CD4-positive, alpha-beta T cell treated with Interferon alpha-2 for 1 hour (primary cell): ENCODE measurements at regions not wholly inside any gene's neighbourhood (a gene's known extent, or its start where the extent isn't known, plus 50 kb on each side); places are given as distances from the start of the nearest gene placed in this dataset.

Experiments
- DNase-seq, 2 donors: peaks; one replicate each; pipeline ENCODE4 v3.0.0-alpha.2; 2020 to 2022

DNA sequence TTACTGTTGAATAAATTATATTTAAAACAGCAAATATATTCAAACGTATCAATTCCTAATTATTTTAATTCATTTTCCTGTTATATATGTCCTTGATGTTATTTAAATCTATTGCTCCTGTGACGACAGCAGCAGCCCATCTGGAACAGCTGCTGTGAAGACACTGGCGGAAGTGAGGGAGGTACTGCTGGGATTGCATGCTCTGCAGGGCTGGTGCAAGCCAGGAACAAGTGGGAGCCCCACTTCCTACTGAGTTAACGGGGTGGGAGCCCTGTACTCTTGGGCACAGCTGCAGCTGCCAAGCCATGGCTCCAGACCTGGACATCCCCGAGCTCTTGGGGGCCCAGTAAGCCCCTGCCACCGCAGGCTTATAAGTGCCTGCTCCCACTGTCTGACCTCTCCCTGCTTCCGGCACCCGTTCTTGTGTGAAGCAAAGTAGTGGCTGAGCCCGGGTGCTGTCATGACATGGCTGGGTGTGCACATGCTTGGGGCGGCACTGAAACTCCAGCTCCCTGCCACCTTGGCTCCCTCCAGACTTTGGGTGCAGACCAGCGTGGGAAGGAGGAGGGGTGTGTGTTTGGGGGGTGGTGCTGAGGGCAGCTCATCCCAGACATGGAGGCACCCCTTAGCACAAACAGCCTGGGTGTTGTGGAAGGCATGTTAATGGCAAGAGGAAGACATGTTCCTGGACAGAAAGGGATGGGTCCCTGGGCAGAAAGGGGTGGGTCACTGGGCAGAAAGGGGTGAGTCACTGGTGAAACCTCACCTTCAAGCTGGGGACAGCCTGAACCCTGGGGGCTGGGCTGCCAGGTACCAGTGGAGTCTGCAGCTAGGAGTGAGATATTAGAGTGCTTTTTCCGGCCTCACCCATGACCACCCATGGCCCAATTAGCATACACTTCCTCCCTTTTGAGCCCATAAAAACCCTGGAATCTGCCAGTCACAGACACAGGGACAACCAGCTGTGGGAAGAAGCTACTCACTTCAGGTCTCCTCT lies 1981.3 kb upstream of the IGFBP7 start:
- no peak for DNase-seq

GRCh38 chr4:59094505-59094904 lies 1984.3 kb upstream of the IGFBP7 start:
- DNase-seq, result no peak

DNA sequence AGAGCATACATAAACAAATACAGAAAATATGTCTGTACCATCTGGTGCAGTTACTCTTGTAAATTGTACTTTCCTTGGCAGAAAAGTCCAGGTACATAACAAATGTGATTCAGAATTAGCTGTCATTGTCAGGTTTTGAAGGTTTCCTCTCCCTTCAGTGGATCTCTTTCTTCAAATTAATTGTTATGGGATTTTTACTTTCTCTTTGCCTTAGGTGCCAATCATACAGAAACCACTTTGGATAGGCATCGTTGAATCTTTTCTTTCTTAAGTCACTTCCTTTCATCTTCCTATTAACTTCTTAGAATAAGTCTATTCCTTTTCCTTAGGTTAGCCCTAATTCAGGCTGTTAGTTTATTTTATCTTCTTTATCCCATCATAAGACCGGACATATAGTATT lies 1992.1 kb upstream of the IGFBP7 start:
- no peak for DNase-seq

DNA sequence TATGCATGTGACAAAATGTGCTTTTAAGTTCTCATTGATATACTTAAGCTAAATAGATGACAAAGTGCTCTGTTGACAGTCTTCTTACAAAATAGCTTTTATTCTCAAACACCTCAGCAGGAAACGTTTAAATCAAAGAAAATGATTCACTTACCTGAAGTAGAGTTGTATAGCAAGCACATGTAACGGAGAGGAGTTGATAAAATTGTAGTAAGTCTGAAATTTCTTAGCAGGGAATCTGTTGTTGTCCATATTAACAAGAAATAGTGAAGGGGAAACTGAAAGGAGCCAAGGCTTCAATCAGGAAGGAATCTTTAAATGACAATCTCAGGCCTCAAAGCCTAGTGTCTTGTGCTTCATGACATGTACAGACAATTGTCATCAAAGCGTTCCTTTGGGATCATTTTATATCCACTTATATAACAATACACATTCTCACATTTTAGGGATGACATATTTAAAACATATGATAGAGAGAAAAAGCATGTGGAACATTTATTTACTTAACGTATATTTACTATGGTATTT lies 2010.2 kb upstream of the IGFBP7 start:
- no peak for DNase-seq

- DNase-seq, result no peak
Measured at GRCh38 chr4:59122626-59123025, 2012.4 kb upstream of the IGFBP7 start.

DNA sequence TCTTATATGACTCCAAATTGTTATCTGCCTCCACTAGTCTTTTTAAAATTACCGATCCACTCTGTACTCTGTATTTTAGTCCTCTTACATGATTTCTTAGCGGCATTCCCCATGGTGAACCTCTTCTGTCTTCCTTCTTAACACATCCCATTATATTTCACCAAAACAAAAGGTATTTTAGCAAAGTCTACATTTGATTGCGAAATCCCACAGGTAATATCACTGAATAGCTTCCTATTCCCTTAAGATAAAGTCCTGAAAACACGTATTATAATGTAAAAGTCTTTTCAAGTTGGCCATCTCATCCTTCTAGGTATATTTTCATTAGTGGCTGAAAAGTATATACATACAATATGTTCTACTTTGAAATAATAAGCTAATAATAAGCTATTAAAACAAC lies 2016.0 kb upstream of the IGFBP7 start:
- no peak for DNase-seq

DNA sequence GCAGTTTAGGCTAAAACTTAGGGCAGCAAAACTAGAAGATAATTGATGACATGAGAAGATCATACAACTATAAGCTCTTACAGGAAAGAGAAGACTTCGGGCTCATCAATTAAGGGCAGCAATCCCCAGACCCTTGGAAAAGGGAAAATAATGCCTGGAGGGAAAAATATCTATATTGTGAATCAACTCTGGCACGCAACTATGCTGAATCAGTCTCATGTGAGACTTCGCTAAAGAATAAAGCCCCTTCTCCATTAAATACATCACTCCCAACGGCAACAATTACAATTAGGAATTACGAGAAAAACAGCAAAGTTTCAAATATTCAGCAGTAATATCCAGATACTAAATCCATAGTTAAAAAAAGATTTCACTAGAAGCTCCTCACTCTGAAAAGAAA lies 2016.8 kb upstream of the IGFBP7 start:
- DNase-seq, result no peak

DNA sequence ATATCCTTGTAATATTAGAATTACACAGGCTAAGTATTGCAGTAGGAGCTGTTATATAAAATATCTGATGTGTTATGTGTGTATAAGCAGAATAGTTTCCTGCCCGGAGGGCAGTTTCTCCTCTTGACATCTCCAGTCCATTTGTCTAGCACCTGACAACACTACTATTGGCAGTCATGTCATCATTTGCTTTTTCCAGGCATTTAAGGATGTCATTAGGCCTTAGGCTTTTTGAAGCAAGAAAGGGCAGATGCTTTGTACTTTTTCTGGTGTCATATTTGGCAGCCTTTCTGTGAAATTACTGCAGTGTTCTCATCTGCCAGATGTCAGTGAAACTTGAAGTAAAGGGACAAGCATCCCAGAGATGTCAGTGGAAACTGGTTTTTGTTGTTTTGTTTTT lies 2017.6 kb upstream of the IGFBP7 start:
- no peak for DNase-seq

DNA sequence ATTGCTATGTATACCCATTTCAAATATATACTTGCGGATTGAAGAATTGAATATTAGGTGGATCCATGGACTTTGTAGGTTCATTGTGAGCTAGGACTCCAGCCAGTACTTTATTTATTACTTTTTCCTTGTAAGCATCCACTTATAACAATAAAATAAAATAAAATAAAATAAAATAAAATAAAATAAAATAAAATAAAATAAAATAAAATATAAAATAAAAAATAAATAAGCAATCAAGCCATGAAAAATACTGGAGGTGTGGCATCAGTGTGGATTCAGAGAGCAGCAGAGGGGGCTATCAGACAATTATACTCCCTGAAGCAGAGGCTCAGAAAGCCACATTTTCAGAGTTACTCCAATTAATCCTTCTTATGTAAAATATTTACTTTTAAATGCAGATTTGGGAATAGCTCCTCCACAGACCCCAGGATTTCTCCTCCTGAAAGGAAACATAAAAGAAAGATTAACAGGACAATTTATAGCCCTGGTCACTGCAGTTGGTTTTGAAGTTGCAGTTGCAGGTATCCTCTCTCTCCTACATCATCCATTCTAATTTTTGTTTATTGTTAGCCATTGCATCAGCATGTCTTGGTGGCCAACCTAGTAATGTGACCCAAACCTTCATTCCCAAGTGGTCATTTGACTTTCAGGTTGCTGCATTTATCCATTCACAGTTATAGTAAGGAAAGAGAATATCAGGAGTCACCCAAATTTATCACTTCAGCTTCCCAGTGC lies 2025.2 kb upstream of the IGFBP7 start:
- no peak for DNase-seq

GRCh38 chr4:59161249-59161648 lies 2038.9 kb upstream of the ADGRL3 start:
- no peak for DNase-seq

GRCh38 chr4:59175617-59176016 lies 2024.5 kb upstream of the ADGRL3 start:
- DNase-seq, result no peak

GRCh38 chr4:59179372-59179771 lies 2020.8 kb upstream of the ADGRL3 start:
- DNase-seq, result no peak

GRCh38 chr4:59180161-59180560 lies 2020.0 kb upstream of the ADGRL3 start:
- no peak for DNase-seq

DNA sequence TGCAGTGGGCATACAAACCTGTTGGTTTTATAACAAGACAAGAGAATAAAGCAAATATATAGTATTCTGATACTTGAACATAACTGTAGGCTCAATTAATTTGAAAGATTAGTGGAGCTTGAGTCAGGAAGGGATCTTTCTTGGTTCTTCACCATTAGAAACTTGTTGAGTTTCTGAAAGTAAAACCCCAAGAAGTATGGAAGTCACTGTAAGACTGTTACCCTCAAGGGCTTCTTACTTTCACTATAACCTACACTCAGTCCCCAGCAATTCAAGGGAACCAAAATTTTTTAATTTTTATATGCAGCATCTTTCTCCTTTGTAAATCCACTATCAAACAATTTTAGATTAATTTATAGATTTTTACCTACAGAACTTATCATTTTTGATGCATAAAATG lies 2019.2 kb upstream of the ADGRL3 start:
- DNase-seq, result no peak

GRCh38 chr4:59195839-59196238 lies 2004.3 kb upstream of the ADGRL3 start:
- DNase-seq, result no peak

GRCh38 chr4:59200992-59201391 lies 1999.1 kb upstream of the ADGRL3 start:
- DNase-seq, result no peak

- DNase-seq, result no peak
Measured at GRCh38 chr4:59217910-59218631, 1982.1 kb upstream of the ADGRL3 start.

DNA sequence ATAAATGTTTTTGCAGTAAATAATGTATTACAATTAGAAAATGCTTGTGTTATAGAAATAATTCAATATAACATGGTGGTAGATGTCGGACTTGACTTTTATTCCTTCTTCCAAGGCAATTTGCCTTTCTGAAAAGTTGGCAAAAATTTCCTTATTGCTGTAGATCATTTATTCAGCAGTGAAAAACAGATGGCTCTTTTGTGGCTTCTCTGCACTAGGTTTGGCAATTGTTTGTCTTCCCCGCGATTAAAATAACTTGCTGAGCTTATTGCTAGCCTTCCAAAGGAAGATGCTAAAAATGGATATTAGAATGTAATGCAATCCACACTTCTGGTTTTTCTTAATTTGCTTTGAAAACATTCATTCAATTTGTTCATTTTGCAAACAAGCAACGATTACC lies 1977.9 kb upstream of the ADGRL3 start:
- DNase-seq, result no peak

- no peak for DNase-seq
Measured at GRCh38 chr4:59223292-59223941, 1976.7 kb upstream of the ADGRL3 start.

DNA sequence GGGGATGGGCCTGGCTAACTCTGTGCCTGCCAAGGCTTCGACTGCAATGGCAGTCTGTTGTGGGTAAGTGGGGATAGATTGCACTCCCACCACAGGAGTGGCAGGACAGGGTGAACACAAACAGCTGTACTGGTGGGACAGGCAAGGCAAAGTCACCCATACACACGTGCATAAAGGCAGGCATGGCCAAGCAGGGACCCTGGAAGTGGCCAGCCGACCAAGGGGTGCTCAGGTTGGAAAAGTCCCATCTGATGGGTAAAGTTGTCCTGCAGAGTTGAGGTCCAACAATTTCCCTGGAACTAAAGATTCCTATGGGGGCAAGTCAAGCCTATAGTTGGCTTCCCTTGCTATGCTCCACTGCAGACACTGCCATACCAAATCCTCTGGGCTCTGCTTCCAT lies 1961.9 kb upstream of the ADGRL3 start:
- DNase-seq, result no peak

DNA sequence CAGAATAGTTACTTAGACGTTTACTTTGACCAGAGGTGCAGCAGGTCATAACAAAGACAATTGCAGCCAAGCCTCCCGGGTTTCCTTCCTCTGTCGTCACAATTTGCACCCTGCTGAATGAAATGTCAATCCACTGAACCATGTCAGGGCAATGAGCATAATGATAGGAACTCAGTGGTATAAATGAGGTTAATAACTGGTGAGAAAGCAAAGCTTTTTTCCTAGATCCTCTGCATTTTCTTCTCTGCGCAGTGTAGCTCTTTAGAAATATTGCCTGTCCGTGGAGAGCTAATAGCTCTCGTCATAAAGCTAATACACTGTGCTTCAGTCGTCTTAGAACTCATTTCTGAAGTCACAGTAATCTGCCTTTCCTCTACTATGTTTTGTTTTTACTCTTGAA lies 1960.1 kb upstream of the ADGRL3 start:
- no peak for DNase-seq

DNA sequence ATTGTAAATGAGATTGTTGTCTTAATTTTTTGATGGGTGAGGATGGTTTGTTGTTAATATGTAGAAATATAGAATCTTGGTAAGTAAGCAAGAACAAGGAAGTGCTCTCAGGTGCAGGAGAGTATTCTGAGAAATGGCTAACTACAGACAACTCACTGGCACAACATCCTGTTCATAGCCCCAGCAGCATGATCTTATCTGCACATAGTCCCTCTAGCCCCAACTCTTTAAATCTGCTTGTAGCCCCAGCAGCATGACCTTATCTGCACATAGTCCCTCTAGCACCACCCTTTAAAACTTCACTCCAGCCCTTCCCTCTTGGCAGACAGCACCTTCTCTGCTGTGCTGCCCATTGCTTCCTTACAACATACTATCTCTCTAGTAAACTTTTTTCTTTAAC lies 1957.1 kb upstream of the ADGRL3 start:
- DNase-seq, result no peak

DNA sequence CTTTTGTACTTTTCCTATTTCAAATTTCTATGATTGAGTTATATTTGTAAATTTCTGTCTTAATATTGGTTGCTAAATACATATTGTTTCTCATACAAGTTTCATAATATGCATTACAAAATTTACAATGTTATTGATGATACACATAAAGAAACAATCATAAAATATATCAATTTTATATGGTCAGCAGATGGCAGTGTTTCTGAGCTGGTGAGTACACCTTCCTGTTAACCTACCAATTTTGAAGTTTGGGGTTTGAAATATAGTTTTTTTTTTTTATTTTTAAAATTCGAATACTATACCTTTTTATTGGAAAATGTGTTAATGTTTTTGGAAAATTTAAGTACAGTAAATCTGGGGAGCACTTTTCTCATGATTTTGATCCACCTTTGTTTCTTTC lies 1953.1 kb upstream of the ADGRL3 start:
- DNase-seq, result no peak
